Upper lobe of left lung (tissue), 4 donors: ENCODE measurements at regions not wholly inside any gene's neighbourhood (a gene's known extent, or its start where the extent isn't known, plus 50 kb on each side); places are given as distances from the start of the nearest gene placed in this dataset.

Experiments
- CTCF ChIP-seq, 6 experiments: fragments of 450-650 bp in 4 of 6; fragments of 200-600 bp in 2 of 6; sonication (generic) in 2 of 6; IDR thresholded peaks; one replicate each; pipeline ENCODE4 v1.5.1; 2016 to 2019; ENCODE audit warnings: antibody characterized with exemption in 6 of 6
- POLR2A ChIP-seq, 4 donors: fragments of 450-650 bp; IDR thresholded peaks; one replicate each; pipeline ENCODE4 v1.5.1; 2016 to 2017; ENCODE audit warnings: antibody characterized with exemption in 4 of 4, mild to moderate bottlenecking in 2 of 4

GRCh38 chr2:179352181-179352580 is 87.5 kb upstream of the SESTD1 start:
- TF ChIP-seq CTCF (IDR thresholded peaks at IDR 0.05) (no peak), POLR2A (IDR thresholded peaks at IDR 0.05) (no peak)
